Parathyroid adenoma (tissue), 2 donors: ENCODE measurements at regions not wholly inside any gene's neighbourhood (a gene's known extent, or its start where the extent isn't known, plus 50 kb on each side); places are given as distances from the start of the nearest gene placed in this dataset.
"Not testable (repeated sequence)": the region's sequence is repeated elsewhere in the genome, so short reads cannot be mapped to it uniquely, and the experiment has no call there.

Source experiments
- H2AFZ ChIP-seq: fragments of 300-600 bp; sonication (generic); one replicate; pipeline ENCODE4 v1.7.0; 2017; ENCODE audit warnings: antibody characterized with exemption, mild to moderate bottlenecking
- H3K27ac ChIP-seq: fragments of 300-600 bp; sonication (generic); one replicate; pipeline ENCODE4 v1.7.0; 2017
- H3K27me3 ChIP-seq: fragments of 300-600 bp; sonication (generic); one replicate; pipeline ENCODE4 v1.7.0; 2017; ENCODE audit warnings: low read length; ENCODE audit not compliant: control insufficient read depth, insufficient read depth
- H3K36me3 ChIP-seq: fragments of 300-600 bp; sonication (generic); one replicate; pipeline ENCODE4 v1.7.0; 2017; ENCODE audit warnings: low read length; ENCODE audit not compliant: control insufficient read depth, insufficient read depth
- H3K4me1 ChIP-seq: fragments of 300-600 bp; sonication (generic); one replicate; pipeline ENCODE4 v1.7.0; 2017; ENCODE audit warnings: control low read depth
- H3K4me2 ChIP-seq: fragments of 300-600 bp; sonication (generic); one replicate; pipeline ENCODE4 v1.7.0; 2017; ENCODE audit warnings: low read length
- H3K4me3 ChIP-seq: fragments of 300-600 bp; sonication (generic); one replicate; pipeline ENCODE4 v1.7.0; 2017; ENCODE audit warnings: low read depth, low read length
- H3K79me2 ChIP-seq: fragments of 300-600 bp; sonication (generic); one replicate; pipeline ENCODE4 v1.7.0; 2017; ENCODE audit warnings: control low read depth
- H3K9ac ChIP-seq: fragments of 300-600 bp; sonication (generic); one replicate; pipeline ENCODE4 v1.7.0; 2017; ENCODE audit warnings: mild to moderate bottlenecking
- H3K9me3 ChIP-seq: fragments of 300-600 bp; sonication (generic); one replicate; pipeline ENCODE4 v1.7.0; 2017; ENCODE audit warnings: low read length; ENCODE audit not compliant: control insufficient read depth
- CTCF ChIP-seq: fragments of 300-600 bp; sonication (generic); IDR thresholded peaks from one replicate; pipeline ENCODE4 v1.7.0; 2017; ENCODE audit warnings: antibody characterized with exemption, mild to moderate bottlenecking
- donor health status: primary hyperparathyroidism.

- no peak overlapping the region for H3K27ac ChIP-seq
These were observed 170.5 kb downstream of the IPO8 start for GRCh38 chr12:30525171-30525570.

GRCh38 chr12:30520285-30520684 is 175.4 kb downstream of the IPO8 start:
- not testable (repeated sequence) for H3K27me3 ChIP-seq, H3K4me1 ChIP-seq, H3K9ac ChIP-seq, H3K27ac ChIP-seq, H3K36me3 ChIP-seq, H3K79me2 ChIP-seq, H2AFZ ChIP-seq, H3K9me3 ChIP-seq, H3K4me2 ChIP-seq, H3K4me3 ChIP-seq

More at GRCh38 chr12:30525171-30525570, 170.5 kb downstream of the IPO8 start:
- H3K36me3 ChIP-seq, result no peaks in the 10 kb centered on the region
- H3K9ac ChIP-seq, result no peak overlapping the region
- H3K4me3 ChIP-seq, result no peak overlapping the region
- H3K4me2 ChIP-seq, result no peak overlapping the region
- no peak for TF ChIP-seq CTCF
- H2AFZ ChIP-seq, result no peak overlapping the region
- H3K9me3 ChIP-seq, result no peaks in the 10 kb centered on the region
- H3K79me2 ChIP-seq, result no peaks in the 10 kb centered on the region
- no peaks in the 10 kb centered on the region for H3K27me3 ChIP-seq
- H3K4me1 ChIP-seq, result no peaks in the 10 kb centered on the region

GRCh38 chr12:30519535-30519934 is 176.1 kb downstream of the IPO8 start:
- no peak overlapping the region for H2AFZ ChIP-seq
- no peak overlapping the region for H3K4me2 ChIP-seq
- H3K4me1 ChIP-seq, result no peaks in the 10 kb centered on the region
- no peak overlapping the region for H3K9ac ChIP-seq
- no peak for TF ChIP-seq CTCF
- no peak overlapping the region for H3K27ac ChIP-seq
- H3K79me2 ChIP-seq, result no peaks in the 10 kb centered on the region
- no peaks in the 10 kb centered on the region for H3K36me3 ChIP-seq
- no peaks in the 10 kb centered on the region for H3K9me3 ChIP-seq
- H3K27me3 ChIP-seq, result no peaks in the 10 kb centered on the region
- H3K4me3 ChIP-seq, result no peak overlapping the region

DNA sequence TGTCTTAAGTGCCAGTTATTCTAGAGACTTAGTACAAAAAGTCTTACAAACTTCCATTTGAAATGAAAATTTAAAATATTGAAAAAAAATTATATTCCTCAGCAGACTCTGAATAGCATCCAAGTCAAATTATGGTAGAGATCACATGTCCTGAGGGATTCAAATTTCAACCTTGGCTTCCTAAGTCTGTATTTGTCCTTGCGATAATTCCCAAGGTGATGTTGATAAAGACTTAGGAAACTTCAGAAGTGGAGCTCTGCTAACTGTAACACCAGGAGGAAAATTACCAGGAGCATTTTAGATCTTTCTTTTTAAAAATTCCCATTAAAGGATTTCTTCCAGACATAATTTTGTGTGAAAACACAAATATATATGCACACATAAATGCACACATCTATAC is 178.3 kb downstream of the IPO8 start:
- Histone ChIP-seq H3K9ac (no peak overlapping the region), H2AFZ (no peak overlapping the region), H3K9me3 (no peaks in the 10 kb centered on the region), H3K79me2 (no peaks in the 10 kb centered on the region), H3K27me3 (no peaks in the 10 kb centered on the region), H3K4me1 (no peaks in the 10 kb centered on the region), H3K4me2 (no peak overlapping the region), H3K27ac (no peak overlapping the region), H3K4me3 (no peak overlapping the region), H3K36me3 (no peaks in the 10 kb centered on the region)
- no peak for TF ChIP-seq CTCF

DNA sequence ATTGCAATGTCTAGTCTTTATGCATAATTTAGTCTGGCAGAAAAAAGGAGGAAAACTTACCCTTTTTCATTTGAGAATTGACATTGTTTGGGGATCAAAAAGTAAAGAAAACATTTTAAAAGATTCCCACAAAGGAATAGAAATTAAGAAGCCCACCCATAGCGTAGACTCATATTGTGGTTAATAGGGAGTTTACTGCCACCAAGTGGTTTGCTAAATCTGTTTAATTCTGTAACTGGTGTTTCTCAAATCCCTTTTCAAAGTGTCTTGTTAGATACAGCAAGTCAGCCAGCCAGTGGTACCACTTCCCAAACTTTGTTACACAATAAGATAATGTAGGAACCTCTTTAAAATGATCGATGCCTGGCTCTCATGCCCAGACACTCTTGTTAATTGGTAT is 180.3 kb downstream of the IPO8 start:
- no peak for TF ChIP-seq CTCF
- no peaks in the 10 kb centered on the region for H3K79me2 ChIP-seq
- H3K36me3 ChIP-seq, result no peaks in the 10 kb centered on the region
- no peak overlapping the region for H3K4me3 ChIP-seq
- H3K27ac ChIP-seq, result no peak overlapping the region
- H3K4me1 ChIP-seq, result no peaks in the 10 kb centered on the region
- H2AFZ ChIP-seq, result no peak overlapping the region
- H3K9me3 ChIP-seq, result no peaks in the 10 kb centered on the region
- no peaks in the 10 kb centered on the region for H3K27me3 ChIP-seq
- no peak overlapping the region for H3K4me2 ChIP-seq
- H3K9ac ChIP-seq, result no peak overlapping the region
